HG03060 (cell line): ENCODE measurements at regions not wholly inside any gene's neighbourhood (a gene's known extent, or its start where the extent isn't known, plus 50 kb on each side); places are given as distances from the start of the nearest gene placed in this dataset.

ENCODE experiments used
- ATAC-seq: cut with Tn5 transposase; IDR thresholded peaks from one replicate; pipeline ENCODE4 v1.9.1; 2021; ENCODE audit warnings: low read depth, moderate number of reproducible peaks; ENCODE audit not compliant: unreplicated experiment

- no peak for ATAC-seq
Measured at GRCh38 chr4:187172340-187172761, 448.7 kb upstream of the FAT1 start.

GRCh38 chr4:187174749-187175148 is 451.1 kb upstream of the FAT1 start:
- ATAC-seq: no peak

GRCh38 chr4:187175197-187175596 is 451.5 kb upstream of the FAT1 start:
- no peak for ATAC-seq

GRCh38 chr4:187176261-187176910 is 452.7 kb upstream of the FAT1 start:
- ATAC-seq: no peak

- ATAC-seq: no peak
Measured at GRCh38 chr4:187178084-187178483, 454.4 kb upstream of the FAT1 start.

- ATAC-seq: no peak
Measured at GRCh38 chr4:187178587-187178986, 454.9 kb upstream of the FAT1 start.

- ATAC-seq: no peak
Measured at GRCh38 chr4:187179086-187180058, 455.7 kb upstream of the FAT1 start.

- ATAC-seq: no peak
Measured at GRCh38 chr4:187181054-187181453, 457.4 kb upstream of the FAT1 start.

GRCh38 chr4:187183346-187183745 is 459.7 kb upstream of the FAT1 start:
- no peak for ATAC-seq

GRCh38 chr4:187183826-187184225 is 460.2 kb upstream of the FAT1 start:
- ATAC-seq: no peak

- no peak for ATAC-seq
Measured at GRCh38 chr4:187184508-187184907, 460.9 kb upstream of the FAT1 start.

- ATAC-seq: no peak
Measured at GRCh38 chr4:187188118-187188517, 464.5 kb upstream of the FAT1 start.

- ATAC-seq: no peak
Measured at GRCh38 chr4:187188741-187189140, 465.1 kb upstream of the FAT1 start.

GRCh38 chr4:187190390-187190789 is 466.7 kb upstream of the FAT1 start:
- ATAC-seq: no peak

GRCh38 chr4:187191676-187192075 is 468.0 kb upstream of the FAT1 start:
- no peak for ATAC-seq

GRCh38 chr4:187192266-187192665 is 468.6 kb upstream of the FAT1 start:
- ATAC-seq: no peak

GRCh38 chr4:187193141-187193540 is 469.5 kb upstream of the FAT1 start:
- no peak for ATAC-seq

- ATAC-seq: no peak
Measured at GRCh38 chr4:187204389-187204918, 480.8 kb upstream of the FAT1 start.

GRCh38 chr4:187207931-187208330 is 484.3 kb upstream of the FAT1 start:
- no peak for ATAC-seq

GRCh38 chr4:187208651-187209050 is 485.0 kb upstream of the FAT1 start:
- no peak for ATAC-seq

- ATAC-seq: no peak
Measured at GRCh38 chr4:187209921-187210613, 486.4 kb upstream of the FAT1 start.
